ENCODE measurements at regions not wholly inside any gene's neighbourhood (a gene's known extent, or its start where the extent isn't known, plus 50 kb on each side); places are given as distances from the start of the nearest gene placed in this dataset.

- TF ChIP-seq CTCF (IDR thresholded peaks at IDR 0.05): no peak
- TF ChIP-seq POLR2A (IDR thresholded peaks at IDR 0.05): no peak
These were observed 112.0 kb upstream of the LRRC7 start for GRCh38 chr1:69455718-69456117.
